ENCODE measurements at regions not wholly inside any gene's neighbourhood (a gene's known extent, or its start where the extent isn't known, plus 50 kb on each side); places are given as distances from the start of the nearest gene placed in this dataset.
A peak's percentile ranks its signal among the peaks of the same experiment; 100 is the strongest.

DNA sequence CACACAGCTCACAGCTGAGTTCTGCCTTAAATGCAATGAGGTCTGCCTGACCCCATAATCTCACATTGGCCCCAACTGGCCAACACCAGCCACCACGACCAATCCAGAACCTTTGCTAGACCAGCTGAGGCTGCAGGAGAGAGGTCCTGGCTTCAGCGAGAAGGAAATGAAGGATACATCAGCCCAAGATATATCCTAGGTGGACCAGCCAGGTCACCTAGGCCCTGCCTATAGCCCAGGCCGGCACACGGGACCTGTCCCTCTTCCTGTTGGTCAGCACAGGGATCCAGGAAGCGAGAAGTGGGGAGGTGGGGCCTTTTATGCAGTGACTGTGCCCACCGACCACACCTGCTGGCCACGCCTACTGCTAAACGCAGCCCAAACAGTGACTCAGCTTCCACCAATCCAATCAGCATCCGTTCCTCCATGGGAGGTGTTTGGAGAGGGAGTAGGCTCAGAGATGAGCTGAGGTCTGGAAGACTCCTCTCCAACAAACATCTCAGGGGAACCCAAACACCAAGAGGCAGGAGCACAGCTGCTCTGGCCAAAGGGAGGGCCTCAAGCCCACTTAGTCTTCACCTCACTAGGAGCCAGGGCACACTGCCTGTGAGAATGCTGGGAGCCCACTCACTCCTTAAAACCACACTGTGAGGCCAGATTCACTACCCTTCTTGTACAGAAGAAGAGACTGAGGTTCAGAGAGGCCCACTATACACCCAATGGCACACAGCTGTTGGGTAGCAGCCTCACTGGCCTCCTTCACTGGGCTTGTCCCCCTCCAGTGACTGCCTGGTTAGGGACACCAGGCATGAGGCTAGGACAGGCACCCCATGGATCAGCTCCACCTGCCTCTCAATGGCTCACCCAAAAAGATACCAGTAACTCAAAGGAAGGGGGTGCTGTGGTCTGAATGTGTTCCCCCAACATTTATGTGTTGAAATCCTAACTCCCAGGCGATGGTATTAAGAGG is 51.3 kb upstream of the PPP2R5C start:
- Histone ChIP-seq H3K4me3 (ENCODE audit: low read depth, low read length) (no peak overlapping the region), H3K36me3 (ENCODE audit: control insufficient read depth, insufficient read depth, low read length) (no peaks in the 10 kb centered on the region), H3K27me3 (ENCODE audit: control insufficient read depth, insufficient read depth, low read length) (no peaks in the 10 kb centered on the region), H3K9me3 (ENCODE audit: control insufficient read depth in 2 of 2, low read length in 2 of 2) (no peaks in the 10 kb centered on the region), H3K27ac (ENCODE audit: insufficient read depth, low read length, poor library complexity, severe bottlenecking) (no peak overlapping the region), H3K4me1 (ENCODE audit: control insufficient read depth, insufficient read depth, low read length, poor library complexity, severe bottlenecking) (peaks cover 36% of the 10 kb centered on the region)
- DNase-seq, result no peak
- Mint-ChIP-seq H3K27ac (peak overlapping the region; percentile 55 to 92 (median 85)), H3K9me3 (no peaks in the 10 kb centered on the region), H3K4me3 (peak overlapping the region in 1 of 4 donors; percentile 84), H3K4me1 (peaks cover 8 to 42% (median 30%) of the 10 kb centered on the region in 4 donors), H3K27me3 (no peaks in the 10 kb centered on the region), H3K36me3 (peaks cover 4% of the 10 kb centered on the region)
- no peak for ATAC-seq (ENCODE audit: low read depth in 2 of 2)

DNA sequence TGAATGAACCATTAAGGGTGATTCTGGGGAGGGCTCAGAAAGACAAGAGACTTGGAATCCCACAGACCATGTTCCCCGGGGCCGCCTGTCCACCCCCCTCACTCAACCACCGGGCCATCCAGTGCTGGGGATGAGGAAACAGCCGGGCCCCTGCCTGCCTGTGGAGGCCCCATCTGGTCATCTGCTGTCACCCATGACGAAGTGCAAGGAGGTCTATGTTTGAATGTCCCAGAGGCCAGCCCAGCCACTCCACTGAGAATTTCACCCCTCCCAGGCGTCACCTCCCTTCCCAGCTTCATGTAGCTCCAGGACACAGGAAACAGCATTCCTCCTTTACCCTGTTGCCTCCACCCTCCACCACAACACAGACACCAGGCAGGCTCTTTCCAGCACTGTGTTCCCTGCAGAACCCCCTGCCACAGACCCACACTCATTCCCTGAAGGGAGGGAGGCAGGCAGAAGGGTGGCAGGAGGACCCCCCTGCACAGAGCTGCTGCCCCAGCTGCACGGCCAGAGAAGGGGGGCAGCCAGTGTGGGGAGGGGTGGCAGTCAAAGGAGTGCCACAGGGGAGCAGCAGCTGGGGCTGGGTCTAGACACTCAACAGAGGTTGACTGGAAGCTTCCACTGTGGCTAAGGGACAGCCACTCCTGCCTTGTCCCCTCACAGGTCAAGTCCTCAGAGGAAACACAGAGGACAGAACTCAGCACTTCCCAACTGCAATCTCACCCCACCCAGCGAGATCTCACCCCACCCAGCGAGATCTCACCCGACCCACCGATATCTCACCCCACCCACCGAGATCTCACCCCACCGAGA is 50.3 kb upstream of the PPP2R5C start:
- Mint-ChIP-seq H3K27ac (peak overlapping the region; percentile 55 to 92 (median 85)), H3K4me3 (peak overlapping the region in 1 of 4 donors; percentile 84), H3K4me1 (peaks cover 6 to 44% (median 32%) of the 10 kb centered on the region in 4 donors), H3K27me3 (no peaks in the 10 kb centered on the region), H3K36me3 (peaks cover 4% of the 10 kb centered on the region), H3K9me3 (no peaks in the 10 kb centered on the region)
- Histone ChIP-seq H3K27me3 (ENCODE audit: control insufficient read depth, insufficient read depth, low read length) (no peaks in the 10 kb centered on the region), H3K36me3 (ENCODE audit: control insufficient read depth, insufficient read depth, low read length) (no peaks in the 10 kb centered on the region), H3K4me3 (ENCODE audit: low read depth, low read length) (no peak overlapping the region), H3K27ac (ENCODE audit: insufficient read depth, low read length, poor library complexity, severe bottlenecking) (no peak overlapping the region), H3K9me3 (ENCODE audit: control insufficient read depth in 2 of 2, low read length in 2 of 2) (no peaks in the 10 kb centered on the region), H3K4me1 (ENCODE audit: control insufficient read depth, insufficient read depth, low read length, poor library complexity, severe bottlenecking) (peaks cover 26% of the 10 kb centered on the region)
- ATAC-seq (ENCODE audit: low read depth in 2 of 2), result no peak
- DNase-seq, result no peak
